ENCODE measurements at regions not wholly inside any gene's neighbourhood (a gene's known extent, or its start where the extent isn't known, plus 50 kb on each side); places are given as distances from the start of the nearest gene placed in this dataset.

GRCh38 chr6:1463275-1463674 is 73.9 kb downstream of the FOXF2 start:
- H3K27ac ChIP-seq (replicated peaks in 1 of 4): no peak overlapping the region
- WGBS: 92% methylated on average over 7 of the region's 7 CpGs
- H3K27me3 ChIP-seq: no peaks in the 10 kb centered on the region
- H3K4me1 ChIP-seq: no peaks in the 10 kb centered on the region
- no peaks in the 10 kb centered on the region for H3K9me3 ChIP-seq
- DNase-seq (ENCODE audit: extremely low spot score): no peak
- H3K4me3 ChIP-seq: no peak overlapping the region
- intact Hi-C loops (cut with DNase I): no loop called here
- TF ChIP-seq EP300 (IDR thresholded peaks at IDR 0.05): no peak
- no peak for TF ChIP-seq POLR2A (IDR thresholded peaks at IDR 0.05; ENCODE audit: low read depth)
- TF ChIP-seq CTCF (IDR thresholded peaks at IDR 0.05): no peak
- no peak for TF ChIP-seq POLR2AphosphoS5 (IDR thresholded peaks at IDR 0.05)
- H3K36me3 ChIP-seq: no peaks in the 10 kb centered on the region

GRCh38 chr6:1463751-1464426 is 74.5 kb downstream of the FOXF2 start:
- Histone ChIP-seq H3K27me3 (no peaks in the 10 kb centered on the region), H3K4me1 (no peaks in the 10 kb centered on the region), H3K27ac (replicated peaks in 1 of 4) (no peak overlapping the region), H3K36me3 (no peaks in the 10 kb centered on the region), H3K9me3 (no peaks in the 10 kb centered on the region), H3K4me3 (no peak overlapping the region)
- intact Hi-C loops (cut with DNase I): no loop called here
- 84% methylated on average over 8 of the region's 8 CpGs for WGBS
- no peak for TF ChIP-seq CTCF (IDR thresholded peaks at IDR 0.05)
- no peak for TF ChIP-seq POLR2A (IDR thresholded peaks at IDR 0.05; ENCODE audit: low read depth)
- TF ChIP-seq EP300 (IDR thresholded peaks at IDR 0.05): no peak
- no peak for TF ChIP-seq POLR2AphosphoS5 (IDR thresholded peaks at IDR 0.05)
- no peak for DNase-seq (ENCODE audit: extremely low spot score)

GRCh38 chr6:1464781-1465370 is 75.5 kb downstream of the FOXF2 start:
- 93% methylated on average over 7 of the region's 7 CpGs for WGBS

GRCh38 chr6:1468126-1468525 is 78.8 kb downstream of the FOXF2 start:
- no peaks in the 10 kb centered on the region for H3K36me3 ChIP-seq
- DNase-seq (ENCODE audit: extremely low spot score): no peak
- H3K9me3 ChIP-seq: no peaks in the 10 kb centered on the region
- 51% methylated on average over 7 of the region's 7 CpGs for whole genome bisulfite sequencing
- peaks cover 0 to 8% (median 0%) of the 10 kb centered on the region in 4 donors for H3K27me3 ChIP-seq
- no peak overlapping the region for H3K27ac ChIP-seq (replicated peaks in 1 of 4)
- no peaks in the 10 kb centered on the region for H3K4me1 ChIP-seq
- intact Hi-C loops (cut with DNase I): no loop called here
- H3K4me3 ChIP-seq: no peak overlapping the region
- TF ChIP-seq POLR2AphosphoS5 (IDR thresholded peaks at IDR 0.05): no peak

More at GRCh38 chr6:1464781-1465370, 75.5 kb downstream of the FOXF2 start:
- H3K27ac ChIP-seq (replicated peaks in 1 of 4): no peak overlapping the region
- no peak for TF ChIP-seq EP300 (IDR thresholded peaks at IDR 0.05)
- no peak for TF ChIP-seq POLR2AphosphoS5 (IDR thresholded peaks at IDR 0.05)
- TF ChIP-seq CTCF (IDR thresholded peaks at IDR 0.05): no peak
- no peak for TF ChIP-seq POLR2A (IDR thresholded peaks at IDR 0.05; ENCODE audit: low read depth)
- no peaks in the 10 kb centered on the region for H3K9me3 ChIP-seq
- no peak for DNase-seq (ENCODE audit: extremely low spot score)
- intact Hi-C loops (cut with DNase I): no loop called here
- no peaks in the 10 kb centered on the region for H3K4me1 ChIP-seq
- no peaks in the 10 kb centered on the region for H3K27me3 ChIP-seq
- no peaks in the 10 kb centered on the region for H3K36me3 ChIP-seq
- no peak overlapping the region for H3K4me3 ChIP-seq

GRCh38 chr6:1470040-1470439 is 80.7 kb downstream of the FOXF2 start:
- Histone ChIP-seq H3K27ac (replicated peaks in 1 of 4) (no peak overlapping the region), H3K36me3 (no peaks in the 10 kb centered on the region), H3K27me3 (peaks cover 0 to 8% (median 0%) of the 10 kb centered on the region in 4 donors), H3K9me3 (no peaks in the 10 kb centered on the region), H3K4me1 (no peaks in the 10 kb centered on the region), H3K4me3 (no peak overlapping the region)
- no peak for DNase-seq (ENCODE audit: extremely low spot score)
- 23% methylated on average over 3 of the region's 3 CpGs for WGBS
- TF ChIP-seq EP300 (IDR thresholded peaks at IDR 0.05): no peak
- no peak for TF ChIP-seq CTCF (IDR thresholded peaks at IDR 0.05)
- intact Hi-C loops (cut with DNase I): no loop called here
